ENCODE measurements at regions not wholly inside any gene's neighbourhood (a gene's known extent, or its start where the extent isn't known, plus 50 kb on each side); places are given as distances from the start of the nearest gene placed in this dataset.

- Histone ChIP-seq H3K4me3 (ENCODE audit: low read length in 2 of 2) (no peak overlapping the region), H2BK5ac (ENCODE audit: low read length) (no peak overlapping the region), H3K4me2 (ENCODE audit: insufficient read depth, low read length, poor library complexity, severe bottlenecking) (no peak overlapping the region), H2AK5ac (ENCODE audit: low read depth, low read length) (no peak overlapping the region), H3K27me3 (ENCODE audit: control insufficient read depth in 3 of 3, insufficient read depth in 3 of 3, low read depth in 1 of 3, low read length in 3 of 3) (no peaks in the 10 kb centered on the region), H3K27ac (replicated peaks; ENCODE audit: low read length) (no peak overlapping the region), H3K18ac (ENCODE audit: low read length) (no peak overlapping the region), H4K91ac (ENCODE audit: low read depth, low read length, poor library complexity) (no peak overlapping the region), H2AFZ (ENCODE audit: low read length) (no peak overlapping the region), H3K4me1 (ENCODE audit: control insufficient read depth in 2 of 2, insufficient read depth in 1 of 2, low read depth in 1 of 2, low read length in 2 of 2) (no peaks in the 10 kb centered on the region), H2BK15ac (ENCODE audit: low read length) (no peak overlapping the region), H2BK12ac (ENCODE audit: low read length) (no peak overlapping the region), H4K8ac (ENCODE audit: low read depth, low read length) (no peak overlapping the region), H3K23ac (ENCODE audit: low read depth, low read length, poor library complexity) (no peak overlapping the region), H3K9me3 (replicated peaks in 1 of 2; ENCODE audit: control insufficient read depth in 2 of 2, insufficient read depth in 1 of 2, low read depth in 1 of 2, low read length in 2 of 2) (no peaks in the 10 kb centered on the region), H3K9ac (ENCODE audit: low read depth, low read length, poor library complexity) (no peak overlapping the region), H3K4ac (ENCODE audit: low read length) (no peak overlapping the region), H3K79me1 (ENCODE audit: low read depth, low read length) (no peaks in the 10 kb centered on the region), H3K14ac (ENCODE audit: low read length) (no peak overlapping the region), H2BK120ac (ENCODE audit: low read depth, low read length) (no peak overlapping the region), H3K36me3 (replicated peaks in 1 of 2; ENCODE audit: control insufficient read depth in 2 of 2, insufficient read depth in 2 of 2, low read length in 2 of 2) (no peaks in the 10 kb centered on the region)
- no peak for DNase-seq (ENCODE audit: low spot score)
These were observed 178.9 kb upstream of the FOXD3 start for GRCh38 chr1:63143482-63143881.

GRCh38 chr1:63147783-63148182 lies 174.6 kb upstream of the FOXD3 start:
- H4K91ac ChIP-seq (ENCODE audit: low read depth, low read length, poor library complexity): no peak overlapping the region
- no peak overlapping the region for H3K4me2 ChIP-seq (ENCODE audit: insufficient read depth, low read length, poor library complexity, severe bottlenecking)
- no peak overlapping the region for H3K14ac ChIP-seq (ENCODE audit: low read length)
- no peaks in the 10 kb centered on the region for H3K9me3 ChIP-seq (replicated peaks in 1 of 2; ENCODE audit: control insufficient read depth in 2 of 2, insufficient read depth in 1 of 2, low read depth in 1 of 2, low read length in 2 of 2)
- no peak overlapping the region for H3K18ac ChIP-seq (ENCODE audit: low read length)
- H4K8ac ChIP-seq (ENCODE audit: low read depth, low read length): no peak overlapping the region
- no peak overlapping the region for H2BK5ac ChIP-seq (ENCODE audit: low read length)
- no peaks in the 10 kb centered on the region for H3K79me1 ChIP-seq (ENCODE audit: low read depth, low read length)
- H3K4ac ChIP-seq (ENCODE audit: low read length): no peak overlapping the region
- no peak overlapping the region for H3K27ac ChIP-seq (replicated peaks; ENCODE audit: low read length)
- no peak overlapping the region for H2BK12ac ChIP-seq (ENCODE audit: low read length)
- H3K4me3 ChIP-seq (ENCODE audit: low read length in 2 of 2): no peak overlapping the region
- DNase-seq (ENCODE audit: low spot score): no peak
- no peak overlapping the region for H2AFZ ChIP-seq (ENCODE audit: low read length)
- no peaks in the 10 kb centered on the region for H3K27me3 ChIP-seq (ENCODE audit: control insufficient read depth in 3 of 3, insufficient read depth in 3 of 3, low read depth in 1 of 3, low read length in 3 of 3)
- no peaks in the 10 kb centered on the region for H3K36me3 ChIP-seq (replicated peaks in 1 of 2; ENCODE audit: control insufficient read depth in 2 of 2, insufficient read depth in 2 of 2, low read length in 2 of 2)
- H3K4me1 ChIP-seq (ENCODE audit: control insufficient read depth in 2 of 2, insufficient read depth in 1 of 2, low read depth in 1 of 2, low read length in 2 of 2): no peaks in the 10 kb centered on the region
- no peak overlapping the region for H2BK15ac ChIP-seq (ENCODE audit: low read length)
- H3K23ac ChIP-seq (ENCODE audit: low read depth, low read length, poor library complexity): no peak overlapping the region
- H2AK5ac ChIP-seq (ENCODE audit: low read depth, low read length): no peak overlapping the region
- WGBS, 2 donors (ENCODE audit: extremely low coverage in 2 of 2, insufficient read length in 2 of 2, insufficient replicate concordance in 1 of 2): no CpG with 5 or more reads among the region's 3 CpGs
- H2BK120ac ChIP-seq (ENCODE audit: low read depth, low read length): no peak overlapping the region
- H3K9ac ChIP-seq (ENCODE audit: low read depth, low read length, poor library complexity): no peak overlapping the region

- H3K4me1 ChIP-seq (ENCODE audit: control insufficient read depth in 2 of 2, insufficient read depth in 1 of 2, low read depth in 1 of 2, low read length in 2 of 2): no peaks in the 10 kb centered on the region
- no peak overlapping the region for H3K27ac ChIP-seq (replicated peaks; ENCODE audit: low read length)
- H2BK12ac ChIP-seq (ENCODE audit: low read length): no peak overlapping the region
- H3K4ac ChIP-seq (ENCODE audit: low read length): no peak overlapping the region
- no peak overlapping the region for H2BK5ac ChIP-seq (ENCODE audit: low read length)
- H3K36me3 ChIP-seq (replicated peaks in 1 of 2; ENCODE audit: control insufficient read depth in 2 of 2, insufficient read depth in 2 of 2, low read length in 2 of 2): no peaks in the 10 kb centered on the region
- WGBS, 2 donors (ENCODE audit: extremely low coverage in 2 of 2, insufficient read length in 2 of 2, insufficient replicate concordance in 1 of 2): no CpG with 5 or more reads among the region's 3 CpGs
- H3K79me1 ChIP-seq (ENCODE audit: low read depth, low read length): no peaks in the 10 kb centered on the region
- DNase-seq (ENCODE audit: low spot score): peak; percentile 29
- H3K18ac ChIP-seq (ENCODE audit: low read length): no peak overlapping the region
- no peaks in the 10 kb centered on the region for H3K27me3 ChIP-seq (ENCODE audit: control insufficient read depth in 3 of 3, insufficient read depth in 3 of 3, low read depth in 1 of 3, low read length in 3 of 3)
- no peak overlapping the region for H3K14ac ChIP-seq (ENCODE audit: low read length)
- H3K23ac ChIP-seq (ENCODE audit: low read depth, low read length, poor library complexity): no peak overlapping the region
- H2BK15ac ChIP-seq (ENCODE audit: low read length): no peak overlapping the region
- H3K9me3 ChIP-seq (replicated peaks in 1 of 2; ENCODE audit: control insufficient read depth in 2 of 2, insufficient read depth in 1 of 2, low read depth in 1 of 2, low read length in 2 of 2): no peaks in the 10 kb centered on the region
- no peak overlapping the region for H2AFZ ChIP-seq (ENCODE audit: low read length)
- no peak overlapping the region for H3K9ac ChIP-seq (ENCODE audit: low read depth, low read length, poor library complexity)
- no peak overlapping the region for H3K4me2 ChIP-seq (ENCODE audit: insufficient read depth, low read length, poor library complexity, severe bottlenecking)
- H2BK120ac ChIP-seq (ENCODE audit: low read depth, low read length): no peak overlapping the region
- no peak overlapping the region for H2AK5ac ChIP-seq (ENCODE audit: low read depth, low read length)
- H4K8ac ChIP-seq (ENCODE audit: low read depth, low read length): no peak overlapping the region
- no peak overlapping the region for H3K4me3 ChIP-seq (ENCODE audit: low read length in 2 of 2)
- H4K91ac ChIP-seq (ENCODE audit: low read depth, low read length, poor library complexity): no peak overlapping the region
These were observed 173.3 kb upstream of the FOXD3 start for GRCh38 chr1:63148825-63149645.

- Histone ChIP-seq H3K9ac (ENCODE audit: low read depth, low read length, poor library complexity) (no peak overlapping the region), H3K4me2 (ENCODE audit: insufficient read depth, low read length, poor library complexity, severe bottlenecking) (no peak overlapping the region), H3K27ac (replicated peaks; ENCODE audit: low read length) (no peak overlapping the region), H3K4me3 (ENCODE audit: low read length in 2 of 2) (no peak overlapping the region), H2BK5ac (ENCODE audit: low read length) (no peak overlapping the region), H2BK120ac (ENCODE audit: low read depth, low read length) (no peak overlapping the region), H4K91ac (ENCODE audit: low read depth, low read length, poor library complexity) (no peak overlapping the region), H3K23ac (ENCODE audit: low read depth, low read length, poor library complexity) (no peak overlapping the region), H2AK5ac (ENCODE audit: low read depth, low read length) (no peak overlapping the region), H3K79me1 (ENCODE audit: low read depth, low read length) (no peaks in the 10 kb centered on the region), H3K14ac (ENCODE audit: low read length) (no peak overlapping the region), H2BK15ac (ENCODE audit: low read length) (no peak overlapping the region), H4K8ac (ENCODE audit: low read depth, low read length) (no peak overlapping the region), H2AFZ (ENCODE audit: low read length) (no peak overlapping the region), H3K36me3 (replicated peaks in 1 of 2; ENCODE audit: control insufficient read depth in 2 of 2, insufficient read depth in 2 of 2, low read length in 2 of 2) (no peaks in the 10 kb centered on the region), H3K4me1 (ENCODE audit: control insufficient read depth in 2 of 2, insufficient read depth in 1 of 2, low read depth in 1 of 2, low read length in 2 of 2) (no peaks in the 10 kb centered on the region), H2BK12ac (ENCODE audit: low read length) (no peak overlapping the region), H3K18ac (ENCODE audit: low read length) (no peak overlapping the region), H3K9me3 (replicated peaks in 1 of 2; ENCODE audit: control insufficient read depth in 2 of 2, insufficient read depth in 1 of 2, low read depth in 1 of 2, low read length in 2 of 2) (no peaks in the 10 kb centered on the region), H3K27me3 (ENCODE audit: control insufficient read depth in 3 of 3, insufficient read depth in 3 of 3, low read depth in 1 of 3, low read length in 3 of 3) (no peaks in the 10 kb centered on the region), H3K4ac (ENCODE audit: low read length) (no peak overlapping the region)
- no peak for DNase-seq (ENCODE audit: low spot score)
- no CpG with 5 or more reads among the region's 3 CpGs for WGBS, 2 donors (ENCODE audit: extremely low coverage in 2 of 2, insufficient read length in 2 of 2, insufficient replicate concordance in 1 of 2)
These were observed 169.8 kb upstream of the FOXD3 start for GRCh38 chr1:63152572-63152971.

Measured in neuronal stem cell (in vitro differentiated cells).